HG02763 (cell line): ENCODE measurements at regions not wholly inside any gene's neighbourhood (a gene's known extent, or its start where the extent isn't known, plus 50 kb on each side); places are given as distances from the start of the nearest gene placed in this dataset.
"Not testable (repeated sequence)": the region's sequence is repeated elsewhere in the genome, so short reads cannot be mapped to it uniquely, and the experiment has no call there.

Experiments used
- ATAC-seq: cut with Tn5 transposase; IDR thresholded peaks from one replicate; pipeline ENCODE4 v1.9.1; 2021; ENCODE audit warnings: mild to moderate bottlenecking, moderate library complexity; ENCODE audit not compliant: unreplicated experiment

GRCh38 chr18:34350778-34351177 is 126.1 kb upstream of the NOL4 start:
- ATAC-seq = no peak

DNA sequence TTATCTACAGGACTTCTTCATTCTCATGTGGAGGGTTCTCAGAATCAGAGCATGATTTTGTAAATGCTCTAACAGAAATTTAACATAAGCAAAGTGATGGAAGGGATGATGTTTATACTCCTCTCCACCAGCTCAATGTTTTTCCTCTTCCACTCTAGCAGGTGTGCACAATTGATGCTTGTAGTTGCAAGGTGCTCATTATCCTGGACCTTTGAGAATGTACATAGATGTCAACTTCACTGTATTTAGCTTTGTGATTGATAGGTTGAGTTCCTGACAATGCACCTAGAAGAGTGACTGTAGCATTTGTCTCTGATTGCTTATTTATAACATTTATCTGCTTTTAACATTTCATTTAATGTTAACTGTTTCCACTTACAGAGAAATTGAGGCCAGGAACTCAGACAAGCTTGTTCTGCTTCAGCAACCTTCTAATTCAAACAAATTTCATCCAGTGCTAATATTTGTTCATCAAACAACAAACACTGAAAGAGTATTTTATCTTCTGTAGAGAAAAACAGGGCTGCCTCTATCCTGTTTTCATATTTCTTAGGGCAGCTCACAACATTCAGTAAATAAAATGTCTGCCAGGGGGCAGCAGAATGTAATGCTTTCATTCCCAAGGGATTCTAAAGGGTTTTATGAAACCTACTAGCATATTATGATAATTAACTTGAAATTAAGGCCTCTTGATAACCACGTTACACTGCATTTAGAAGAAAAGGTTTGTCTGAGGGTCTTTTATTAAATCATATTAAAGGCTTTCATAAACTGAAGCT is 127.9 kb upstream of the NOL4 start:
- no peak for ATAC-seq

DNA sequence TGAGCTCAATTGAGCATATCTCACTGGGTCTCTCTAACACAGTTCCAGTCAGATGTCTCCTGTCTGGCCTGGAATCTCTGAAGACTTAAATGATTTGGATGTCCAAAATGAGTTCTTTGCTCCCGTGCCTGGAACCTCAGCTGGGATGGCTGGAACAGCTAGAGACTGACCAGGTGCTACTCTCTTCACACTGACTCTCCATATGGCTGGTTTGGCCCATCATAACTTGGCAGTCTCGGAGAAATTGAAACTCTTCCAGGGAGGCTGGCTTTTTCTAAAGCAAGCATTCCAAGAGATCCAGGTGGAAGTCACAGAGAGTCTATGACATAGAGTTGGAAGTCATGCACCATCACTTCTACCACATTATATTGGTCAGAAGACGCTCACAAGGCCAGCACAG is 129.6 kb upstream of the NOL4 start:
- no peak for ATAC-seq

GRCh38 chr18:34357944-34358580 is 133.3 kb upstream of the NOL4 start:
- ATAC-seq = no peak

GRCh38 chr18:34358923-34359322 is 134.2 kb upstream of the NOL4 start:
- ATAC-seq = peak; percentile 80

- no peak for ATAC-seq
These were observed 140.0 kb upstream of the NOL4 start for GRCh38 chr18:34364699-34365098.

DNA sequence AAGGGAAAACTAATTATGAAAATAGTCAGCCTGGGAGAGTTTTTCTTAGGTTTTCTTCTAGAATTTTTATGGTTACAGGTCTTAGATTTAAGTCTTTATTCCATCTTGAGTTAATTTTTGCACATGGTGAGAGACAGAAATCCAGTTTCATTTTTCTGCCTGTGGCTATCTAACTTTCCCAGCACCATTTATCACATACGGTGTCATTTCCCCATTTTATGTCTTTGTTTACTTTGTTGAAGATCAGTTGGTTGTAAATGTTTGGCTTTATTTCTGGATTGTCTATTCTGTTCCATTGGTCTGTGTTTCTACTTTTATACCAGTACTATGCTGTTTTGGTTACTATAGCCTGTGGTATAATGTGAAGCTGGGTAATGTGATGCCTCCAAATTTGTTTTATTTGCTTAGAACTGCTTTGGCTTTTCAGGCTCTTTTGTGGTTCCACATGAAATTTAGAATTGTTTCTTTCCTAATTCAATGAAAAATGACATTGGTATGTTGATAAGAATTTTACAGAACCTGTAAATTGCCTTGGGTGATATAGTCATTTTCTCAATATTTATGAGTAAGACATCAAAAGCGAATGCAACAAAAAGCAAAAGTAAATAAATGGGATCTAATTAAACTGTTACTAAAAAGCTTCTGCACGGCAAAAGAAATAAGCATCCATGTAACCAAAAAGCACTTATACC is 146.1 kb upstream of the NOL4 start:
- ATAC-seq = no peak

DNA sequence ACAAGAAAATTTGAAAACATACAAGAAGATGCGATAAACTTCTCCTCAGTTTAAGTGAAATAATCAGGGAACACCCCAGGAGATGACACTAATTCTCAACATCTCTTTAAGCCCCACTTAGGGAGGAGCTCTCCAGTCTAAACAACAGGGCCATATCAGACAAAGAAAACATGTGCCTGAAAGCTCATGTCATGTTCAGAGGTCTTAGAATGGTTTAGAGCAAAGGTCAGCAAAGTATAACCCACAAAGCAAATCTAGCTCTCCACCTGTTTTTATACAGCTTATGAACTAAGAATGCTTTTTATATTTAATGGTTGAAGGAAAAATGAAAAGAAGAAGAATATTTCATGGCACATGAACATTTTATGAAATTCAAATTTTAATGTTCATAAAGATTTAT is 155.6 kb upstream of the NOL4 start:
- ATAC-seq = no peak

GRCh38 chr18:34385311-34385710 is 160.6 kb upstream of the NOL4 start:
- ATAC-seq = no peak

DNA sequence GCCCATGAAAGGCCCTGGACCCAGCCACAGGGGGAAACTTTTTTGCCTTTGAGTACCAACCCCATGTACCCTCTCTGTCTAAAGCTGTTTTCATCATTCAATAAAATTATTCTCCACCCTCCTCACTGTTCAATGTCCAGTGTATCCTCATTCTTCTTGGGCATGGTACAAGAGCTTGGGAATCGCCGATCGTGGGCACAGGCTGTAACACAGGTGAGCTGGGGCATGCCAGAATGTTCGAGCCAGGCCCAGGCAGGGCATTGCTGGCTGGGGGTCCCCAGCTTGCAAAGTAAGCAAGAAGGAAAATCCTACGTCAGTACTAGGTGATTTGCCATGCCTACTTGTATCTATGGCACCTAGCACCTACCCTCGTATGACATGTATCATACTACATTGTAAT is 162.1 kb upstream of the NOL4 start:
- ATAC-seq = no peak

- ATAC-seq = no peak
These were observed 172.7 kb upstream of the NOL4 start for GRCh38 chr18:34397286-34397896.

DNA sequence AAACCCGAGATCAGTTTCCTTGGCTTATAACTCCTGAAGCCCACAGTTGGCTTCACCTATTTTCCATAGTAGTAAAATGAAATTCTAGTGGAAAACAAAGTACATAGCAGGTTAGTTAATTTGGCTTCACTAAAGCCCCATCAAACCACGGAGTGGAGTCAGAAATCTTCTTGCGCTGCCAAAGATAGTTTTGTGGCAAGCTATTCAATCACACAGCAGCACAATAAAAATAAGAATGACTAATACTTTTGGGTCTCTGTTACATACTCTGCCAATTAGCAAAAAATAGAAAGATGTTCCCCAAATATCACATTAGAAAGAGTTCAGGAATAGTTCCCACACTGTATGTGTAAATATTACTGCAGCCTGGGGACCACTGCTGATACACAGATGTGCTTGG is 175.2 kb upstream of the NOL4 start:
- ATAC-seq = no peak

GRCh38 chr18:34400834-34401233 is 176.1 kb upstream of the NOL4 start:
- ATAC-seq = no peak

DNA sequence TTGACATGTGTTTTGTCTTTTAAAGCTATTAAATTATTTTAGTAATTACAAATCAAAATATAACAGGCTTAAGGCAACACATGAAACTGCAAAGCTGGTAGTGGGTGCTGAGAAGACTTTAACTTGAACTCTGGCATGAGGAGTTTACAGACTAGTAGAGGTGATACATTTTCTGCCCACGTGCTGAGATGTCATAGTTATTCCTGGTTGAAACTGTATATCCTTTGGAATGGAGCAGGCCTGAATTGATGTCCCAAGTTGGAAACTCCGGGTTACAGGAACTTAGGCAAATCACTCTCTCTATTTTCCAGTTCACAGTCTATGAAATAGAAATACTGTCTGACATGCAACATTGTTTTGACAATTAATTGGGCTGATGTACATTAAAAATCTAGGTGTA is 177.1 kb upstream of the NOL4 start:
- no peak for ATAC-seq

DNA sequence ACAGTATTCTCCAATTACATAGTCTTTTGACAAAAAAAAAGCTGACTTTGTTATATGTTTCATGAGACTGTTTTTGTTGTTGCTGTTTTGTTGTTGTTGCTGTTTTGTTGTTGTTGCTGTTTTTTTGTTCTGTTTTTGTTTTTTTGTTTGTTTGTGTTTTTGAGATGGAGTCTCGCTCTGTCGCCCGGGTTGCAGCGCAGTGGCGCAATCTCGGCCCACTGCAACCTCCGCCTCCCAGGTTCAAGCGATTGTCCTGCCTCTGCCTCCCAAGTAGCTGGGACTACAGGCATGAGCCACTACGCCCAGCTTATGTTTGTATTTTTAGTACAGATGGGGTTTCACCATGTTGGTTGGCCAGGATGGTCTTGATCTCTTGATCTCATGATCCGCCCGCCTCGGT is 182.8 kb upstream of the NOL4 start:
- not testable (repeated sequence) for ATAC-seq

DNA sequence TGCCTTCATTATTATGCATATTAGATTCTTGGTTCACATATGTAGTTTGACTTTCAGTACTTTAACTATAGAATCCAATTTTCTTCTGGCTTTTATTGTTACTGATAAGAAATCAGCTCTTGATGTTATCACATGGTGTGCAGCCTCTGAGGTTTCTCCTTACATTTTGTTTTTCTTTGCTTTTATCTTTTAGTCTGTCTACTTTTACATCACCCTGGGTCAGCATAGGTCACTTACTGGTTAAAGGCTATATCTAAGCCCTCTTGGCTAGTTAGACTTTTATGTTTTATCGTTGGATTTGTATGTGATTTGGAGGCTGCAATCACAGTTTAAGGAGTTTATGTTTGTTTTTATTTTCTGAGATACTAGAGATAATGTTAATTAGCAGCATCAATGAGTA is 187.2 kb upstream of the NOL4 start:
- ATAC-seq = no peak

- ATAC-seq = no peak
These were observed 206.3 kb upstream of the NOL4 start for GRCh38 chr18:34431042-34431441.

DNA sequence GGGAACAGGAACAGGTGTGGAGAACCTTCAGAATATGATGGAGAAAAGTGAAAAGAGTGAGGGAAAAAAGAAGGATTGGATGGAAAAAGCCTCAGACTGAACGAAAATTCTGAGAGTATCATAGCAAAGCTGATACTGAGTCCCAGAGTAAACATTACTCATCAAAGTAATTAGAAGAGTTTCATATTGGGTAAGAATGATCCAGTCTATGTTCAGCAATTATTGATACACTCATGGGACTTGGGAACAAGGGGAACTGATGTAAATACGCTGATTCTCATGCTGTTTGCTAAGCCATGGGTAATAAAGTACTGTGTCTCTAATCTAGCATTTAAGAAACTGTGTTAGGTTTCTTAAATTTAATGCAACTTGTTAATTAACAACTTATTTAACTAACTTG is 219.9 kb upstream of the NOL4 start:
- ATAC-seq = no peak

GRCh38 chr18:34448662-34449061 is 223.9 kb upstream of the NOL4 start:
- ATAC-seq = no peak

DNA sequence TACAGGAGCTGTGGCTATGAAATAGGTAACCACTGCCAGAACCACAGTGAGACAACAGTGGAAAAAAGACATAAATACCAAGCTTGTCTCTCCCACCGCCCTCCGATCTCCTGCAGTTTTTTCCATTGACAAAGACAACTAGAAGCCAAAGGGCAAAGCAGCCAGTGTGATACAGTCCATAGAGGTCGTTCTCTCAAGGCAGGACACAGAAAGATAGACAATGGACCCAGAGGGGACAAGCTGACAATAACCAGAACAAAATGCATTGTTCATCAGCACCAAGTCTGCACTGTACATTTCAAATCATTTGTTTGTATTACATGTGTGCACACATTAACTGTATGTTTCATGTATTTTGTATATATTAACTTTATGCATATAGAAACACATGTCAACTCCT is 233.0 kb upstream of the NOL4 start:
- no peak for ATAC-seq

- no peak for ATAC-seq
These were observed 233.8 kb upstream of the NOL4 start for GRCh38 chr18:34458410-34458977.
